NCI-H1417 (cell line): ENCODE measurements at regions not wholly inside any gene's neighbourhood (a gene's known extent, or its start where the extent isn't known, plus 50 kb on each side); places are given as distances from the start of the nearest gene placed in this dataset.
"Not testable (repeated sequence)": the region's sequence is repeated elsewhere in the genome, so short reads cannot be mapped to it uniquely, and the experiment has no call there.

Experiments
- DNase-seq, 3 experiments: peaks; one replicate each; lab custom pipeline; 2025; lab: John Stamatoyannopoulos, UW

GRCh38 chr22:49349181-49349835 is 478.4 kb downstream of the BRD1 start:
- DNase-seq = no peak

GRCh38 chr22:49348631-49349030 is 479.0 kb downstream of the BRD1 start:
- DNase-seq = no peak

GRCh38 chr22:49347376-49347775 is 480.3 kb downstream of the BRD1 start:
- DNase-seq = no peak

- no peak for DNase-seq
Measured at GRCh38 chr22:49345896-49346295, 481.8 kb downstream of the BRD1 start.

GRCh38 chr22:49344656-49345055 is 483.0 kb downstream of the BRD1 start:
- no peak for DNase-seq

GRCh38 chr22:49344161-49344560 is 483.5 kb downstream of the BRD1 start:
- no peak for DNase-seq

- no peak for DNase-seq
Measured at GRCh38 chr22:49340406-49340805, 487.3 kb downstream of the BRD1 start.

GRCh38 chr22:49336483-49336882 is 491.2 kb downstream of the BRD1 start:
- DNase-seq = not testable (repeated sequence)

- no peak for DNase-seq
Measured at GRCh38 chr22:49334976-49335375, 492.7 kb downstream of the BRD1 start.

GRCh38 chr22:49334449-49334789 is 493.3 kb downstream of the BRD1 start:
- DNase-seq = no peak

GRCh38 chr22:49333206-49333605 is 494.5 kb downstream of the BRD1 start:
- no peak for DNase-seq

- DNase-seq = no peak
Measured at GRCh38 chr22:49332691-49333090, 495.0 kb downstream of the BRD1 start.

GRCh38 chr22:49331878-49332277 is 495.8 kb downstream of the BRD1 start:
- no peak for DNase-seq

GRCh38 chr22:49331223-49331815 is 496.4 kb downstream of the BRD1 start:
- no peak for DNase-seq

GRCh38 chr22:49330421-49331222 is 497.1 kb downstream of the BRD1 start:
- DNase-seq = no peak

GRCh38 chr22:49329636-49330035 is 498.0 kb downstream of the BRD1 start:
- no peak for DNase-seq

- DNase-seq = no peak
Measured at GRCh38 chr22:49328630-49329405, 498.9 kb downstream of the BRD1 start.

- no peak for DNase-seq
Measured at GRCh38 chr22:49328118-49328475, 499.6 kb downstream of the BRD1 start.

- no peak for DNase-seq
Measured at GRCh38 chr22:49327411-49328117, 500.1 kb downstream of the BRD1 start.

GRCh38 chr22:49326558-49326957 is 501.1 kb downstream of the BRD1 start:
- no peak for DNase-seq

- DNase-seq = no peak
Measured at GRCh38 chr22:49325531-49326395, 501.9 kb downstream of the BRD1 start.
